SK-N-MC (cell line): ENCODE measurements at regions not wholly inside any gene's neighbourhood (a gene's known extent, or its start where the extent isn't known, plus 50 kb on each side); places are given as distances from the start of the nearest gene placed in this dataset.

ENCODE experiments used
- EZH2 ChIP-seq: fragments of 200-600 bp; sonication (generic); IDR thresholded peaks from one replicate; pipeline ENCODE4 v1.6.1; 2017; ENCODE audit warnings: antibody characterized with exemption
- FOXP2 ChIP-seq: optimal IDR thresholded peaks from 2 replicates; pipeline ENCODE3; 2011; ENCODE audit warnings: mild to moderate bottlenecking, moderate library complexity; ENCODE audit not compliant: insufficient read depth; ENCODE audit errors: extremely low read length, control extremely low read depth
- POLR2AphosphoS5 ChIP-seq: IDR thresholded peaks from 2 replicates; pipeline ENCODE4 v1.6.1; 2012; ENCODE audit warnings: mild to moderate bottlenecking, low read depth, low read length, borderline replicate concordance

DNA sequence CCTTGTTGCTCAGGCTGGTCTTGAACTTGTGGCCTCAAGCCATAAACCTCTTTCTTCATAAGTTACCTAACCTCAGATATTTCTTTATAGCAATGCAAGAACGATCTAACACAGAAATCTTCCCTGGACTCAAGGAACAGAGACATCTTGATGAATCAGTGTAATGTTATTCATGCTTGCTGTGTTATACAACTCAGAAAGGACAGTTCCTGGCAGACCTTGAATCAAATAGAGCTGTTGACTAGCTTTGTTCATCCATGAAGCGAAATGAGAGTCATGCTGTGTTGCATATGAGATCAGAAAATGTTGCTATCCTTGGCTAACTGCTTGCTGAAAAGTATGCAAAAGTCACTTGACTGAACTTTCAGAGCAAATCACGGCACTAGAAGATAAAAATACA lies 72.6 kb upstream of the ARHGAP24 start:
- no peak for TF ChIP-seq EZH2
- TF ChIP-seq POLR2AphosphoS5, result no peak
- TF ChIP-seq FOXP2, result no peak
